Myocyte (in vitro differentiated cells): ENCODE measurements at regions not wholly inside any gene's neighbourhood (a gene's known extent, or its start where the extent isn't known, plus 50 kb on each side); places are given as distances from the start of the nearest gene placed in this dataset.
"Not testable (repeated sequence)": the region's sequence is repeated elsewhere in the genome, so short reads cannot be mapped to it uniquely, and the experiment has no call there.

Experiments
- DNase-seq: peaks from one replicate; pipeline ENCODE4 v3.0.0-alpha.2; 2012; ENCODE audit warnings: low read depth

DNA sequence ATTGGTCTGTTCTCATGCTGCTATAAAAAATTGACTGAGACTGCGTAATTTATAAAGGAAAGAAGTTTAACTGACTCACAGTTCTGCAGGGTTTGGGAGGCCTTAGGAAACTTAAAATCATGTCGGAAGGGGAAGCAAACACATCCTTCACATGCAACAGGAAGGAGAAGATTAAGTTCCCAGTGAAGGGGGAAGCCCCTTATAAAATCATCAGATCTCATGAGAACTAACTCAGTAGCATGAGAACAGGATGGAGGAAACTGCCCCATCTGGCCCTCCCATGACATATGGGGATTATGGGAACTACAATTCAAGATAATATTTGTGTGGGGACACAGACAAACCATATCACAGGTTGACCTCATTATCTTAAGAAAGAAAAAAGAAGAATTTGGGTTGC, 134.5 kb downstream of the PPP1R3A start:
- DNase-seq, result no peak

DNA sequence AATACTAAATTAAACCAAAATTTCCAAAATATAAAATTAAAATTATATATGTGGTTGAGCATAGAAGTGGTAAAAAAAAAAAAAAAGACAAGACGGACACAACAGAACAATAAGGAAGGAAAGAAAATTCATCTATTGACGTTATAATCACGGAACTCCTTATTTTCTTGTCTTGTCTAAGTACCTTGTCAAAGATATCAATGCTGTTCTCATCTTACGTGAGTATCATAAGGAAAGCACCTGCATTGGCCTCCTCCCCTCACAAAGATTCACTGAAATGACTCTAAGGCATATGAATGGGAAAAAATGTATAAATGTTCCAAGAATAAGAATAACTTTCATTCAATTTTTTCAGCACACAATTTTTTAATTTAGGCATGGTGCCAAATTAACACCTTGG, 135.4 kb downstream of the PPP1R3A start:
- DNase-seq, result no peak

DNA sequence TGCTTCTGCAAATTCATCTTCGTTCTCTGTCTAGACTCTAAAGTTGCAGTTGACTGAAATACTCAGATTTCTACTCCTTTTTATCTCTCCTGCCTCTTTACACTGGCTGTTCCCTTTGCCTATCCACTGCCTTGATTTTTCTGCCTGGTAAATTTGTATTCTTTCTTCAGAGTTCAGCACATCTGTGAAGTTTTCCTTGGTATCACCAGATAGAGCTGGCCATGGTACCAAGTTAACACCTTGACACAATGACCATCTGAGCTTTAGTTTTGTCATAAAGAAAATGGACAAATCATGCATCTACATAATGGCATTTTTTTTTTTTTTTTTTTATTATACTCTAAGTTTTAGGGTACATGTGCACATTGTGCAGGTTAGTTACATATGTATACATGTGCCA, 143.0 kb downstream of the PPP1R3A start:
- no peak for DNase-seq

DNA sequence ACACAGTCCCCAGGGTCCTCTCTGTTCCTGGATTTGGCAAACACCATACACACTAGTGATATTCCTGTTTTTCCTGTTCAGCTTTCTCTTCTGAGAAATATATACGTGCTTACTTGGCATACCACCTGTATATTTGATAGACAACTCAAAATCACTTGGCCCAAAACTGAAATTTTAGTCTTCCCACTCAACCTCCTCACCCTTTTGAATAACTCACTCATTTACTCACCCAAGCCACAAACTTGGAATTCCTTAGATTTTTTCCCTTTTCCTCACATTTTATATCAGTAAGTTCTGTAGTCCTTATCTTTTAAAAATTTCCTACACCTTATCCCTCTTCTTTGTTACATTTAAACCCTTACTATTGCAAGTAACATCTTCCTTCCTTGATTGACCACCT, 143.4 kb downstream of the PPP1R3A start:
- no peak for DNase-seq

GRCh38 chr7:113774182-113774807, 144.5 kb downstream of the PPP1R3A start:
- DNase-seq, result peak; percentile 86

DNA sequence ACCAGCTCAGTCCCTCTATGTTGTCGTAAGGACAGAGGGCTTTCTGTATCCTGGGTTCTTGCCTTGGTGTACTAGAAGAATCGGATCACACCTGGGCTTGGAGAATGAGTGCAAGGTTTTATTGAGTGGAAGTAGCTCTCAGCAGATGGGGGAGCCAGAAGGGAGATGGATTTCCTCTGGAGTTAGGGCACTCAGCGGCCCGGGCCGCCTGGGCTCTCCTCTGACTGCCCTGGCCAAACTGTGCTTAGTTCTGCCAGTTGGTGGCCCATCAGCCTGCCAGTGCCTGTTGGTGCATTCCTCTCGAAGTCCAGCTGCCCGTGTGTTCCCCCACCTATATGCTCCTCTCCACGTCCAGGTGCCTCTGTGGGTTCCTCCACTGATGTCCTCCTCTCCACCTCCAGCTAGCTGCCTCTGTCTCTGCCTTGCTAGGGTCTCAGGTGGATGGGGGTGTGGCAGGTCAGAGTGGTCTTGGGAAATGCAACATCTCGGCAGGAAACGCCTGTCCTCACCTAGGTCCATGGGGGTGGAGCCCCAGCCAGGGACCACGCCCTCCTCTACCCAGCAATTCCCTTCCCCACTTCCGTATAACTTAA, 148.6 kb downstream of the PPP1R3A start:
- no peak for DNase-seq

DNA sequence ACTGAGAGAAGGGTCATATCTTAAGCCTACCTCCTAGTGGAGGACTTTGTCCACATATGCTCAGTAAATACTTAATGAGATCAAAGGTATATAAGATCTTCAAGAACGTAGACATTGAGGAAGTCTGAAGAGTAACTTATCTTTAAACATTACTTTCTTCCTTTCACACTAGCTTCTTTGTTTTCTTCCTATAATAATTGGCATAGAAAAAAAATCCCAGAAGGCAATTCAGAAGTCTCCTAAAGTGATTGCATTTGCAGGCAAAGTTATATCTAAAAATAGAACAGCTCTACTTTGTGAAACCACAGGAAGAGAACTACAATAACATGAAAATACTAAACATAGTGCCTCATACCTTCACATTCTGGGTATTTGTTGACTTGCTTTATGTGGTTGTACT, 150.4 kb downstream of the PPP1R3A start:
- DNase-seq, result peak; percentile 41

- peak; percentile 46 for DNase-seq
Observed at GRCh38 chr7:113764401-113765035, 154.3 kb downstream of the PPP1R3A start.

DNA sequence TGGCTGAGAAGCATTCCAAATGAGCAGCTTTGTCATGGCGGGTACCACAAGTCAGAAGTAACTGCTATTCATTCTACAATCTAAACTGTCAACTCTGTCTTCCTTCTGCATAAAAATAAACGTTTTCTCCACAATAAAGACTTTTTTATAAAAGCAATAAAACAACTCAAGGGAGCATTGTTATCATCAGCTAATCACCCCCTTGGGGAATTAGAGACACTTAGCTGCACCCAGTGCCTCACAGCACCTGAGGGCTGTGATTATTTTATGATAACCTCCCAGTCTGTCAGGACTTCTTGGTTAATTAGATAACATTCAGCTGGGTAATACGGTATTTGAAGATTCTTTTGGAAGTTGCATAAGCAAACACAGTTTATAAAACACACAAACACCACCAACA, 155.6 kb downstream of the PPP1R3A start:
- DNase-seq, result no peak

- no peak for DNase-seq
Observed at GRCh38 chr7:113756250-113756649, 162.6 kb downstream of the PPP1R3A start.

DNA sequence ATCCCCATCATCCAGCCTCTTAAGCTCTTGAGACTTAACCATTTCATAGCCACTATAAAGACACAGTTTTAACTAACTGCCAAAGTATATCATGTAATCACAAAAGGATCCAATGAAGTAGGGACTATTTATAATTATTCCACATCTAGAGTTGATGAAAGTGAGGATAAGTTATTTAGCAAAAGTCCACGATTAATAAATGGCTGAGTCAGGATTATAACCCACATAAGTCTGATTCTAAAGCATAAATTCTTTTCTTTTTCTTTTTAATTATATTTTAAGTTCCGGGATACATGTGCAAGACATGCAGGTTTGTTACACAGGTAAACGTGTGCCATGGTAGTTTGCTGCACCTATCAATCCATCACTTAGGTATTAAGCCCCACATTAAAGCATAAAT, 166.1 kb downstream of the PPP1R3A start:
- no peak for DNase-seq

DNA sequence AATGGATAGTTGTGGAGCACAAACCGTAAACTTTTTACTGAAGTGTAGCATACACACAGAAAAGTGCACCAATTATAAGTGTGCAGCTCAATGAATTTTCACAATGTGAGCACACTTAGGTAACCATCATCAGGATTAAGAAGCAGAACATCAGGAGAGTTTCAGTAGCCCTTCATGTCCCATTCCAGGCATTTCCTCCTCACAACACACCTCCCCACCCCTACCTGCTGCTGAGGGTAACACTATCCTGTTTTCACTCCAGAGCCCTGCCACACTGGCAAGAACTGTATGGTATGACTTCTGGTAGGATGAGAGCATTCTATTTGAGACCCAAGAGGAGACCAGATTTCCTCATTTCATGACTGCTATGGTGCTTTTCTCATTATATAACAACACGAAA, 166.5 kb downstream of the PPP1R3A start:
- DNase-seq, result peak; percentile 31

GRCh38 chr7:113751547-113751946, 167.3 kb downstream of the PPP1R3A start:
- DNase-seq, result peak; percentile 30

DNA sequence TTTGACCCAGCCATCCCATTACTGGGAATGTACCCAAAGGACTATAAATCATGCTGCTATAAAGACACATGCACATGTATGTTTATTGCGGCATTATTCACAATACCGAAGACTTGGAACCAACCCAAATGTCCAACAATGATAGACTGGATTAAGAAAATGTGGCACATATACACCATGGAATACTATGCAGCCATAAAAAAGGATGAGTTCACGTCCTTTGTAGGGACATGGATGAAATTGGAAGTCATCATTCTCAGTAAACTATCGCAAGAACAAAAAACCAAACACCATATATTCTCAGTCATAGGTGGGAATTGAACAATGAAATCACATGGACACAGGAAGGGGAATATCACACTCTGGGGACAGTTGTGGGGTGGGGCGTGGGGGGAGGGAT, 170.4 kb downstream of the PPP1R3A start:
- not testable (repeated sequence) for DNase-seq

DNA sequence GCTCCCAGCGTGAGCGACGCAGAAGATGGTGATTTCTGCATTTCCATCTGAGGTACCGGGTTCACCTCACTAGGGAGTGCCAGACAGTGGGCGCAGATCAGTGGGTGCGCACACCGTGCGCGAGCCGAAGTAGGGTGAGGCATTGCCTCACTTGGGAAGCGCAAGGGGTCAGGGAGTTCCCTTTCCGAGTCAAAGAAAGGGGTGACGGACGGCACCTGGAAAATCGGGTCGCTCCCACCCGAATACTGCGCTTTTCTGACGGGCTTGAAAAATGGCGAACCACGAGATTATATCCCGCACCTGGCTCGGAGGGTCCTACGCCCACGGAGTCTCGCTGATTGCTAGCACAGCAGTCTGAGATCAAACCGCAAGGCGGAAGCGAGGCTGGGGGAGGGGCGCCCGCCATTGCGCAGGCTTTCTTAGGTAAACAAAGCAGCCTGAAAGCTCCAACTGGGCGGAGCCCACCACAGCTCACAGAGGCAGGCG, 175.8 kb downstream of the PPP1R3A start:
- DNase-seq, result not testable (repeated sequence)

DNA sequence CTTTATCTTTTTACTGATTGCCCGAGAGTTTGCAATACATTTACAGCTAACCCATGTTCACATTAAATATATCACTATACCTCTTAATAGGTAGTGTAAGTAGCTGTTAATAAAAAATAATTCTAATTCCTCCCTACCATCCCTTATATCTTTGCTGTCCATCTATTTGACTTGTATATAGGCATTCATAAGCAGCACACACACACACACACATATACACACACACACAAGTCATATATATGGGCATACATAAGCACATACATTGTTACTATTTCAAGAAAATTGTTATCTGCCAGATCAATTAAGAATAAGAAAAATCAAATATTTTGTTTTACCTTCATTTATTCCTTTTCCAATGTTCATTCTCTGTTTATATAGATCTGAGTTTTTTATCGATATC, 176.4 kb downstream of the PPP1R3A start:
- DNase-seq, result no peak

- no peak for DNase-seq
Observed at GRCh38 chr7:113731571-113731970, 187.2 kb downstream of the PPP1R3A start.

DNA sequence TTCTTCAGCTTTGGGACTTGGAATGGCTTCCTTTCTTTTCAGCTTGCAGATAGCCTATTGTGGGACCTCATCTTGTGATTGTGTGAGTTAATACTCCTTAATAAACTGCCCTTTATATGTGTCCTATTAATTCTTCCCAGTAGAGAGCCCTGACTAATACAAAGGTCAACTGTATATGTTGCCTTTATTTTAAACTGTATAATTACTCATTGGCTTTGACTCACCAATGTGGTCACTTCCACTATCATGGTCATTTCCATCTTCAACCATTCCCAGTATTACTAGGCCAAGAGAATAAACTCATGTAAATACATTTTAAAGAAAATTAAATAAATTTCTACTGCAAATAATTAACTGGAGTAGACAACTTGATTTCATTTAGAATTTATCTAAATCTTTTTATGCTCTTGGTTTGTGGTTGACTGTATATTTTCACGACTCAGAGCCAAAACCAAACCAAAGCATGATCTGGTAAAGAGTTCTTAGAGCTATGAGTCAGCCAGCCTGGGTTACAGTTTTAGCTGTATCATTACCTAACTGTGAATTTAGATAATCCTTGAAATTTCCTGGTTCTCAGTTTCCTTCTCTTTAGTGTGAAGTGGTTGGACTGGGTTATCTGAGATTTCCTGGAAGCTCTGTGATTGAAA, 188.4 kb downstream of the PPP1R3A start:
- DNase-seq, result peak; percentile 59

- DNase-seq, result no peak
Observed at GRCh38 chr7:113727486-113727885, 191.3 kb downstream of the PPP1R3A start.

DNA sequence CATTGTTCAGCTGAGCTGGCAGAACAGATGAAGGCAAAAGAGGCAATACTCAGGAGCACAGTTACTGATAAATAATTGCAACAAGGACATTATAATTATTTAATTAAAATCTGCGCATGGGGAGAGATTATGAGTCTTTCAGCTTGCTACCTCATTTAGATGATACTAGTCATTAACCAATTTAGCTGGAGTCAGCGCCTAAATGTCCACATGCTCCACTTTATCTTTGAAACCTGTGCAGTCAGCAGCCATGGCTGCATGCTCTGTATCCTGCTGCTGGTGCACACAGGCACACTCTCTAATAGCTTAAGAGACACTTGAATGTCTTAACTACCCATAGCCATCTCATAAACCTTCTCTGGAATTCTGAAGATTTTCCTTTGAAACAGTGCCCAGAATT, 196.8 kb downstream of the PPP1R3A start:
- DNase-seq, result no peak

GRCh38 chr7:113717739-113718138, 201.1 kb downstream of the PPP1R3A start:
- DNase-seq, result no peak
